ENCODE measurements at regions not wholly inside any gene's neighbourhood (a gene's known extent, or its start where the extent isn't known, plus 50 kb on each side); places are given as distances from the start of the nearest gene placed in this dataset.

DNA sequence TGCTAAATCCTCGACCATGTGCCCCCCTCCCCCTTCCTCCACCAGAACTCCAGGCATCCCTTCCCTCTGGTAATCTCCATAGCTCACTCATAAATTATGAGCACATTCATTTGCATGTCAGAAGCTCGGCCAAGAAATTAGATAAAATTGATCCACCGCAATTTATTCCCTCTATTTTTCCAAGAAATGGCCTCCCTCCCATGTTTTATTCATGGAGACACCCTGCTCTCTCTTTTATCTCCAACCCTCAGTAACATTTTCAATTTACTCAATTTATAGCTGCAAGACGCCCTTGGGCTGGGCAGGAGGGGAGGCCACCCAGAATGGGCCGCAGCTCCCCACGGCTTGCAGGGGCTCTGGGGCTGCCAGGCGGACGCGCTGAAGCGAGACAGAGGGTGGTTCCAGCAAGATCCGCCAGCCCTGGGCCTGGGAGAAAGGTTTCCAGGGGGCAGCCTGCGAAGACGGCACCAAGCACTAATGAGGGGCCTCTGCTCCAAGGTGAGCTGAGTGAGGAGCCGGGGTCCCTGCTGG is 54.7 kb upstream of the ZNF423 start:
- no peak for DNase-seq

- DNase-seq, result no peak
These were observed 55.5 kb upstream of the ZNF423 start for GRCh38 chr16:49911430-49911829.

GRCh38 chr16:49912721-49913120 is 56.8 kb upstream of the ZNF423 start:
- no peak for DNase-seq

GRCh38 chr16:49913720-49914119 is 57.8 kb upstream of the ZNF423 start:
- DNase-seq, result no peak

- no peak for DNase-seq
These were observed 58.7 kb upstream of the ZNF423 start for GRCh38 chr16:49914657-49915056.

GRCh38 chr16:49918257-49918656 is 62.3 kb upstream of the ZNF423 start:
- no peak for DNase-seq

GRCh38 chr16:49919327-49919726 is 63.4 kb upstream of the ZNF423 start:
- DNase-seq, result no peak

DNA sequence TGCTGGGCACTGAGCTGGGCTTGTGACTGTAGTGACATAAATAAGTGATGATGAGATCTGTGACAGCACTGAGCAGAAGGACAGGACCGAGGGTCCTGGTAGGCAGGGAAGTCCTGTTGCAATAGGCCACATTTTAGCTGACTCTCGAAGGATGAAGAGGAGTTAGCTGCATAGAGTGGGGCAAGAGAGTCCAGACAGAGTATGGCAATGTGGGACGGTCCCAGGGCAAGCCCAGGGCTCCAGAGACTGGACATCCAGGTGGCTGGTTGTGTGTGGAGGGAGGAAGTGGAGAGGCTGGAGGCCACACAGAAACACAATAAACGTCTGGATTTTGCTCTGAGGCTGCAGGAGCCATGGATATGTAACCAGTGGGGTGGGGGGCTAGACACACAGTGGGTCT is 64.5 kb upstream of the ZNF423 start:
- DNase-seq, result no peak

- DNase-seq, result no peak
These were observed 65.2 kb upstream of the ZNF423 start for GRCh38 chr16:49921106-49921505.

DNA sequence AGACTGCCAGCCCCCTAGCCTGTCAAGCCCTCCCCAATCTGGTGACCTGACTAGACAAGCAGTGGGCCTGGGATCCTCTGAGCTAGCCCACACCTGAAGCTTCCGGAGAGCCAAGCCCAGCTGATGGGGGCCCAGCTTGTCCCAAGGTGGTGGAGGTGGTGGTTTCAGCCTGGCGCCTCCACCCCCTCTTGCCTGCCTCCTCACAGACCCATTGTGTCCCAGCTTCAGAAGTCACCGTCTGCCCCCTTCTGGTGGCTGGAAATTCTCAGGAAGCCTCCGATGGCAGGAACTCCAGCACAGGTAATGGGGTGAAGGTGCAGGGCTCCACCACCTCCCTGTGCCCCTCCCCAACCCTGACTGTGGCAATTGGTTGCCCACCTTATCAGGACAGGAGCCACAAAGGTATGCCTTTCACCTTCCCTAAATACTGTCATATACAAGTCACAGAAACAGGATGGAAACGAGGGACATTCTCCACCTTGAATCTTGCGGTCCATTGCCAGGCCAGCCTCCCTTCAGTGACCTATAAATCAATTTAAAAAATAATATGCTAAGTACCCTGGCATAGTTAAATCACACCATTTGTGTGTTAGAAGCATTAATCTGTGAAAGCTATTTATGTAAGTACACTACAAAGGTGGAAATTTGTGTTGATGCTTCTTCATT is 66.0 kb upstream of the ZNF423 start:
- peak; percentile 13 for DNase-seq

DNA sequence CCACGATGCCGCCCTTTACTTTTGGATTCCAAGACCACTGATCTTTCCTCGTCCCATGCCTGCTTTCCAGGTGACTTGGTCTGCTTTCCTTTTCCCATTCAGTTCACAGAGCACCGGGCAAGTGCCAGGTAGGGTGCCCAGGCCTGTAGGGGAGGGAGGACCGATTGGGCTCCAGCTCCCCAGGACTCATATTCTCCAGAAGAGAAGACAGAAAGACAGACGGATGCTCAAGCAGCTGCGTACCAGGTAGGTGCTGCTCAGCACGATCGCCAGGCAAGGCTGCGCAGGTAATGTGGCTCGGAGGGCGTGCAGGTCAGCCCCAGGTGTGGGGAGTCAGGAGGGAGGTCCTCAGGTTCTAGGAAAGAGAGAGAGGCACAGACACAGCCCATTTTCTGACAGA is 67.5 kb upstream of the ZNF423 start:
- DNase-seq, result no peak

- DNase-seq, result no peak
These were observed 68.2 kb upstream of the ZNF423 start for GRCh38 chr16:49924078-49924477.

- DNase-seq, result no peak
These were observed 71.0 kb upstream of the ZNF423 start for GRCh38 chr16:49926941-49927340.

DNA sequence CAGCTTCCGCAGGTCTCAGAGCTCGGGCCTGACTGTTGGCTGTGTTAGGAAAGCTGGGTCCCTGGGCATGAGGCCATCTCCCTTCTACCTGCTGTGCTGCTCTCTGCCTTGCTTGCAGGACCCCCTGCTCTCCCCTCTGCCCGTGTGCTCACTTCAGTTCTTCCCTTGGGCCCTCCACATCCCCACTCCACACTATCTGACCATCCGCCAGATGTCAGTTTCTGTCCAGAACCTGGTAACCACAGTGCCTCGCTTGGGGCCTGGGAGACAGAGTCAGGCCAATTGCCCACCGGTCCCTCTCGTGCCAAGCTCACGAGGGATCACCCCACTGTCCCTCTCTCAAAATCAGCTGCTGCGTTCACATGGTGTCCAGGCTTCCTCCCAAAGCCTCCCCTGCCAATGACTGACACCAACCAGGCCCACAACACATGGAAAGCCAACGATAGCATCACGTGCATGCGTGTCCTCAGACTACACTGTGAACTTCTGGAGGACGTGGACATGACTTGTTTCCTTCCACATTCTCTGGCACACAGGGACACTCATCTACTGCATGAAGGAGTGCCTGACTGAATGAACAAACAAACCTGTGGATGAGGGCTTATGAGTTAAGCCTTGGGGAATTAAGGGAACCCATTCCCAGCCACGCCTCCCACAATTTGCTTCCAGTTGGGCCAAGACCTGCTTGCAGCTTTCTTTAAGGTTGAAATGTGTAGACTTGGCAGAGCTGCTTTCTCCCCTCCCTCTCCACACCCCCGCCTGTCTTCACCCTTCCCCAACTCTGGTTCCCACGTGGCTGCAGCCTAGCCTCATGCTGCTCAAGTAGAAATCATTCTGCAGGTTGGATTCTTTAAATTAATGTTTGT is 72.5 kb upstream of the ZNF423 start:
- no peak for DNase-seq

DNA sequence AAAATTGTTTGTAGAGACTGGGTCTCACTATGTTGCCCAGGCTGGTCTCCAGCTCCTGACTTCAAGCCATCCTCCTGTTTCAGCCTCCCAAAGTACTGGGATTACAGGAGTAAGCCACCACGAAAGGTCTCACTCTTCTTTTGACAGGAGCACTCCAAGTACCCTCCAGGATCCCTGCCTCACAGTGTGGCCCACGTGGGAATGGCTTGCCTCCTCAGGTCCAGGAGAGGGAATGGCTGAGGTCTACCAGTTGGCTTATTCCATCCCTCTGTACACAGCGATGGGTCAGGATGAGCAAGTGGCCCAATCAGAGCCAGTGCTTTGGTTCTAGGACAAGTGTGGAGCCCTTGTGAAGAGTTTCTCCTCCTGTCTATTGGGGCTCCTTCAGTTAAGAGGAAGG is 73.7 kb upstream of the ZNF423 start:
- DNase-seq, result no peak

DNA sequence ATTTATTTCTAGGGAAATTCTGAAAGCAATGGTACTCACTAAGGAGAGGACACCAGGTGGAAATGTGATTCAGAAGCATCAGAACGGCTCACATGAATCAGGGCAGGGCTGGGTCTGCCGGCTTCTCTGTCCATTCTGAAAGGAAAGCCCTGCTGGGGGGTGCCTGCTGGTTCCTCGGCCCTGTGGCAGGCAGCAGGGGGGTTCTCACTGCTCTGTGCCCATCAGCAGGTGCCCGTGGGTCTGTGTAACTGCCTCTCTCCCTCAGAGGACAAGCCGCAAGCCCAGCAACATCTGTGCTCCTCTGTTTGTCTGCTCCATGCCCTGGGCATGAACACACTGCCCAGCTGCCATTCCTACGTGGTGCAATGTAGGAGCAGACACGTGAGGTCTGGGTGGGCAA is 74.9 kb upstream of the ZNF423 start:
- no peak for DNase-seq

DNA sequence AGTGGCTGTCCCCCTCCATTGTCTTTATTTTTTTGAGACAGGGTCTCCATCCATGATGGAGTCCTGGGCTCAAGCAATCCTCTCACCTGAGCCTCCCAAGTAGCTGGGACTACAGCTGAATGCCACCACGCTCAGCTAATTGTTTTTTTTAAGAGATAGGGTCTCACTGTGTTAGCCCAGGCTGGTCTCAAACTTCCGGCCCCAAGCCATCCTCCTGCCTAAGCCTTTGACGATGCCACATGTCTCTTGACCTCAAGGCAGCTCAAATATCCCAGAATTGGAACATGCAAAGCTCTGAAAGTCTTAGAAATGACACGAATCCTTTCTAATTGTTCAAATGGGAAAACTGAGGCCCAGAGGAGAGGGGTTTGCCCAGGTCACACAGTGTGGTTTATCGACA is 75.4 kb upstream of the ZNF423 start:
- DNase-seq, result no peak

- no peak for DNase-seq
These were observed 76.0 kb upstream of the ZNF423 start for GRCh38 chr16:49931916-49932315.

DNA sequence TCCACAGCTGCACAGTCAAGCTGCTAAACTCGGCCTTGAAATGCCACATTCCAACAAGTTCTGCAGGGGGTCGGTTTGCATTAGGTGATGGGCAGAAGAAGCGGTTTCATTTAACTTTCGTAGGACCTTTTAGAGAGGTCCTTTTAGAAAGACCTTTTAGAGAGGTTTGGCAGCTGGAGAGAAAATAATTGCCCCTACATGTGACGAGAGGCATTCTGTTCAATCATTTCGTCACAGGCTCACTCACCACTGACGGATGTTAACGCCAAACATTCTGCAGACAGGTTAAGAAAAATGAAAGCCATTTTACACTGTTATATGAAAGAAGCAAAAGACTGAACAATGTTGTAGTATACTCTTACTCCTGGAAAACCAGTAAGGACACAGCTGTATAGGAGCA is 76.5 kb upstream of the ZNF423 start:
- no peak for DNase-seq

DNA sequence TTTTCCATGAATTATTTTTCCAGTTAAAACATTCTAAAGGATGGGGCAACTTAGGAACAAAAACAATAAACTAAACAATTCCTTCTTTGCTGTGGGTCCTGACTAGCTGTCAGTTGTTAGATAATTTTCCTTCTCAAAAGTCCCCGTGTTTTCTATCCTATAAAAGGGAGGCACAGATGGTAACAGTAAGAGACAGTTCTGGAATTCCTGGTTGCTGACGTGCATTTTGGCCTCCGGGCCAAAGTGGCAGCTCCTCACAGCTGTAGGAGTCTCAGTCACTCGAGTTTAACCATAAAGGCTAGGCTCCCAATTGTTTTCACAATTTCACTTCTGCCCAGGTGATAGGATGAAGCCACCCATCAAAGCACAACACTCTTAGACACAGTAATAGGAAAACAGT is 77.0 kb upstream of the ZNF423 start:
- no peak for DNase-seq

DNA sequence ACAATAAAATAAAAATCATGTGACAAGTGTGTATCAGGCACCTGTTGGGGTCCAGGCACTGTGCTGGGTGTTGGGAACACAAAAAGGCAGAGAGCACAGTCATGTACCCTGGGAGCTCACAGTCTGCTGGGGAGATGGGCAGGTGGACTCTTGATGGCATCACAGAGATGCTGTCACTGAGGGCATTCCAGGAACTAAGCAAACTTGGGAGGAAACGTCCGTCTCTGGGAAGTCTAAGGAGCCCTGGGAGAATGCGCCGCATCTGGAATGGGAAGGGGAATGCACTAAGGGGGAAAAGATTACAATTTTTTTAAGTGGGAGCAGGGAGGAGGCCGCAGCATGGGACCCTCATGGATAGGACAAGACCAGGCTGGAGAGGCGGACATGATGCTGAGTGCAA is 80.9 kb upstream of the ZNF423 start:
- no peak for DNase-seq

- DNase-seq, result no peak
These were observed 82.0 kb upstream of the ZNF423 start for GRCh38 chr16:49937886-49938285.

DNA sequence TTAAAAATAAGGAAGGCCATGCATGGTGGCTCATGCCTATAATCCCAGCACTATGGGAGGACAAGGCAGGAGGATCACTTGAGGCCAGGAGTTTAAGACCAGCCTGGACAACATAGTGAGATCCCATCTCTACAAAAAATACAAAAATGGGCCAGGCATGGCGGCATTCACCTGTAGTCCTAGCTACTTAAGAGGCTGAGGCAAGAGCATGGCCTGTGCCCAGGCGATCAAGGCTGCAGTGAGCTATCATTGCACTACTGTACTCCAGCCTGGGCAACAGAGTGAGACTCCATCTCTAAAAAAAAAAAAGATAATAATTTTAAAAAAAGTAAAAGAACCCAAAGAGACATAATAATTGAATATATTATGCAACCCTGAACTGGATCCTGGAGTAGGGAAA is 83.6 kb upstream of the ZNF423 start:
- no peak for DNase-seq

Data from T-helper 9 cell (primary cell).